Neuronal stem cell (in vitro differentiated cells): ENCODE measurements at regions not wholly inside any gene's neighbourhood (a gene's known extent, or its start where the extent isn't known, plus 50 kb on each side); places are given as distances from the start of the nearest gene placed in this dataset.

ENCODE experiments used
- DNase-seq: peaks from one replicate; pipeline ENCODE4 v3.0.0-alpha.2; 2013; ENCODE audit warnings: low spot score
- H2AFZ ChIP-seq: one replicate; pipeline ENCODE4 v1.6.1; 2013; ENCODE audit warnings: mild to moderate bottlenecking, low read length, inconsistent platforms
- H2AK5ac ChIP-seq: 2 replicates; pipeline ENCODE4 v1.6.1; 2013; ENCODE audit warnings: low read depth, mild to moderate bottlenecking, inconsistent platforms, low read length, moderate library complexity, mixed read lengths
- H2BK120ac ChIP-seq: 2 replicates; pipeline ENCODE4 v1.6.1; 2013; ENCODE audit warnings: low read depth, mild to moderate bottlenecking, inconsistent platforms, low read length, moderate library complexity, mixed read lengths
- H2BK12ac ChIP-seq: one replicate; pipeline ENCODE4 v1.6.1; 2013; ENCODE audit warnings: low read length, inconsistent platforms
- H2BK15ac ChIP-seq: 2 replicates; pipeline ENCODE4 v1.6.1; 2013; ENCODE audit warnings: mild to moderate bottlenecking, low read length, inconsistent platforms, mixed read lengths
- H2BK5ac ChIP-seq: one replicate; pipeline ENCODE4 v1.6.1; 2013; ENCODE audit warnings: inconsistent platforms, mild to moderate bottlenecking, low read length, moderate library complexity
- H3K14ac ChIP-seq: one replicate; pipeline ENCODE4 v1.6.1; 2013; ENCODE audit warnings: low read length, inconsistent platforms
- H3K18ac ChIP-seq: 2 replicates; pipeline ENCODE4 v1.6.1; 2013; ENCODE audit warnings: low read length, inconsistent platforms
- H3K23ac ChIP-seq: 2 replicates; pipeline ENCODE4 v1.6.1; 2013; ENCODE audit warnings: low read depth, mild to moderate bottlenecking, mixed read lengths, low read length, inconsistent platforms; ENCODE audit not compliant: poor library complexity
- H3K27ac ChIP-seq: replicated peaks from 3 replicates; pipeline ENCODE4 v1.5.1; 2013; ENCODE audit warnings: low read length, inconsistent platforms
- H3K27me3 ChIP-seq, 3 experiments: 2 replicates each; pipeline ENCODE4 v1.6.1; 2013; ENCODE audit warnings: low read length in 3 of 3, mild to moderate bottlenecking in 2 of 3, inconsistent platforms in 1 of 3, low read depth in 1 of 3, mixed read lengths in 1 of 3, moderate library complexity in 1 of 3; ENCODE audit not compliant: control insufficient read depth in 3 of 3, insufficient read depth in 3 of 3
- H3K36me3 ChIP-seq, 2 donors: replicated peaks in 1 of 2; 2 replicates each; pipeline ENCODE4 v1.6.1; 2013; ENCODE audit warnings: low read length in 2 of 2; ENCODE audit not compliant: control insufficient read depth in 2 of 2, insufficient read depth in 2 of 2
- H3K4ac ChIP-seq: 2 replicates; pipeline ENCODE4 v1.6.1; 2013; ENCODE audit warnings: inconsistent platforms, mild to moderate bottlenecking, low read length, moderate library complexity
- H3K4me1 ChIP-seq, 2 donors: 1 replicate in 1 of 2; 2 replicates in 1 of 2; pipeline ENCODE4 v1.6.1; 2013; ENCODE audit warnings: low read length in 2 of 2, low read depth in 1 of 2; ENCODE audit not compliant: control insufficient read depth in 2 of 2, insufficient read depth in 1 of 2
- H3K4me2 ChIP-seq: one replicate; pipeline ENCODE4 v1.6.1; 2013; ENCODE audit warnings: mild to moderate bottlenecking, low read length, inconsistent platforms; ENCODE audit not compliant: insufficient read depth, poor library complexity, severe bottlenecking
- H3K4me3 ChIP-seq, 2 donors: 2 replicates each; pipeline ENCODE4 v1.5.1; 2013; ENCODE audit warnings: low read length in 2 of 2, mild to moderate bottlenecking in 2 of 2, inconsistent platforms in 1 of 2, moderate library complexity in 1 of 2
- H3K79me1 ChIP-seq: one replicate; pipeline ENCODE4 v1.6.1; 2013; ENCODE audit warnings: low read depth, mild to moderate bottlenecking, inconsistent platforms, low read length, moderate library complexity
- H3K9ac ChIP-seq: one replicate; pipeline ENCODE4 v1.6.1; 2013; ENCODE audit warnings: mild to moderate bottlenecking, low read depth, low read length, inconsistent platforms; ENCODE audit not compliant: poor library complexity
- H3K9me3 ChIP-seq, 2 donors: replicated peaks in 1 of 2; 2 replicates each; pipeline versions ENCODE3 to v1.6.1; 2013; ENCODE audit warnings: low read length in 2 of 2, mild to moderate bottlenecking in 2 of 2, inconsistent platforms in 1 of 2, low read depth in 1 of 2, mixed read lengths in 1 of 2, moderate library complexity in 1 of 2; ENCODE audit not compliant: control insufficient read depth in 2 of 2, insufficient read depth in 1 of 2
- H4K8ac ChIP-seq: one replicate; pipeline ENCODE4 v1.6.1; 2013; ENCODE audit warnings: low read depth, mild to moderate bottlenecking, inconsistent platforms, low read length, moderate library complexity
- H4K91ac ChIP-seq: one replicate; pipeline ENCODE4 v1.6.1; 2013; ENCODE audit warnings: low read length, low read depth, mild to moderate bottlenecking, inconsistent platforms; ENCODE audit not compliant: poor library complexity
- WGBS, 2 donors: extraction: QIAGEN DNeasy Blood & Tissue Kit; methylation state at CpG; one replicate each; pipeline ENCODE4 v1.1.7; 2013; ENCODE audit warnings: missing lambda C conversion rate in 2 of 2, mixed read lengths in 1 of 2; ENCODE audit not compliant: insufficient read length in 2 of 2, insufficient replicate concordance in 1 of 2; ENCODE audit errors: extremely low coverage in 2 of 2; 5-methylcytosine and 5-hydroxymethylcytosine counted together

DNA sequence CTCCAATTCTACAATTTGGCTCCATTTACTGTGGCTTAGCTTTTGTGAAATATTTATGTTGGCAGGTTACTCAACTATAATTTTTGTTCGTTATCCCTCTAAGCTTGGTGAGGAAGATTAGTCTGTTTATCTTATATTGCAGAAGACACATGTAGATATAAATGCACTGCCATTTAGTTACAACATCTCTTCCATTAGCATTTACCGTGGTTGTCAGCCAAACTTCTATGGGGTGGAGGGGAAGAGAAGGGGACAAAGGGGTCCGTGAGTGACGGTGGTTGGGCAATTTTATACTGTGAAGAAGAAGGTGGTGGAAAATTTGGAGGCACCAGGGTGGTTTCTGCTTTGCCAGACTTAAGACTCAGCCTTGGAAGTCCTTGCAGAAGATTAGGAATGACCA lies 117.6 kb upstream of the CXCR4 start:
- H3K18ac ChIP-seq = no peak overlapping the region
- H3K27ac ChIP-seq = no peak overlapping the region
- H3K79me1 ChIP-seq = no peaks in the 10 kb centered on the region
- H3K4ac ChIP-seq = no peak overlapping the region
- H2BK15ac ChIP-seq = no peak overlapping the region
- DNase-seq = no peak
- peaks cover 0 to 11% of the 10 kb centered on the region in 2 donors for H3K4me1 ChIP-seq
- H3K23ac ChIP-seq = no peak overlapping the region
- H3K14ac ChIP-seq = no peak overlapping the region
- H4K8ac ChIP-seq = no peak overlapping the region
- no peak overlapping the region for H2BK12ac ChIP-seq
- H3K4me3 ChIP-seq = no peak overlapping the region
- H2AK5ac ChIP-seq = no peak overlapping the region
- no peaks in the 10 kb centered on the region for H3K9me3 ChIP-seq
- no peaks in the 10 kb centered on the region for H3K27me3 ChIP-seq
- no peak overlapping the region for H3K4me2 ChIP-seq
- WGBS, 2 donors = no CpG with 5 or more reads among the region's 4 CpGs
- H3K9ac ChIP-seq = no peak overlapping the region
- no peak overlapping the region for H4K91ac ChIP-seq
- H2AFZ ChIP-seq = no peak overlapping the region
- H3K36me3 ChIP-seq = no peaks in the 10 kb centered on the region
- H2BK120ac ChIP-seq = no peak overlapping the region
- H2BK5ac ChIP-seq = no peak overlapping the region

DNA sequence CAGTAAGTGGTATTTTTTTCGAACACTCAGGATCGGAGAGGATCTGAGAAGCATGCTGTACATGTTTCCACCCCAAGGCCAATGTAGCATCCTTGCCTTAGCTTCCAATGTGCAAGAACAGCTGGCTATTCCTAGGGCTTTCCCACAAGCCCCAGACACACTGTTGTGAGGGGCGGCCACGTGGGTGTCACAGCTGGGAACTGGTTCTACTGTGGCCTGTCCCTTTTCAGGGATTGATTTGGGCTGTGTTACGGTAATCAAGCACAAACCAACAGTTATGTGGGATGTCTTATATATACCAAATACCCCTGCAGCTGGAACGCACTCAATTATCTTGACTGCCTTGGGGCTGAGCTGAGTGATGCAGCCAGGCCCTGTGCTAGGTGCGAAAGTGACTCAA lies 116.3 kb upstream of the CXCR4 start:
- Histone ChIP-seq H2BK12ac (no peak overlapping the region), H3K27me3 (no peaks in the 10 kb centered on the region)

DNA sequence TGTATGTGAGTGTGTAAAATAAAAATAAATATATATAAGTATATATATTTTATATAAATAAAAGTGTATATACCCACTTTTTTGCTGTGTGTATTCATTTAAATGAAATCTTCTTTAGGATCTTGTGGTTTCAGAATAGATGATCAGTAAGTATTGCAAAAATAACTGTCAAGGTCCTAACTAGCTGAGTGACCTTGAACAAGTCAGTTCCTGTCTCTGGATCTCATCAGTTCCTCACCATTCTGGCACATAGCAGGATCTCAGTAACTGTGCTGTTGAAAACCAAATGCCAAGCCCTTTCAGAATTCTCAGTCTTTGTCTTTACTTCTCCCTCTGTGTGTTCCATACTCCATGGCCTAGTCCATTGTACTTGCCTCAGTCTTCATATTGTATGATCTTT lies 115.3 kb upstream of the CXCR4 start:
- Histone ChIP-seq H2BK120ac (no peak overlapping the region), H3K4me3 (no peak overlapping the region), H3K9ac (no peak overlapping the region), H3K9me3 (no peaks in the 10 kb centered on the region), H3K36me3 (no peaks in the 10 kb centered on the region), H3K14ac (no peak overlapping the region), H3K79me1 (no peaks in the 10 kb centered on the region), H3K4me2 (no peak overlapping the region), H2BK12ac (no peak overlapping the region), H4K91ac (no peak overlapping the region), H3K23ac (no peak overlapping the region), H3K18ac (no peak overlapping the region), H3K27ac (no peak overlapping the region), H4K8ac (no peak overlapping the region), H2AK5ac (no peak overlapping the region), H2BK15ac (no peak overlapping the region), H2BK5ac (no peak overlapping the region), H2AFZ (no peak overlapping the region), H3K27me3 (no peaks in the 10 kb centered on the region), H3K4me1 (peaks cover 0 to 11% of the 10 kb centered on the region in 2 donors), H3K4ac (no peak overlapping the region)
- no peak for DNase-seq

More for the DNA sequence above, 116.3 kb upstream of the CXCR4 start:
- Histone ChIP-seq H3K4me3 (no peak overlapping the region), H3K23ac (no peak overlapping the region), H3K4me1 (peaks cover 0 to 11% of the 10 kb centered on the region in 2 donors), H4K91ac (no peak overlapping the region), H2BK120ac (no peak overlapping the region), H3K14ac (no peak overlapping the region), H3K18ac (peak overlapping the region; percentile 30), H2BK15ac (no peak overlapping the region), H3K4me2 (no peak overlapping the region), H2BK5ac (no peak overlapping the region), H3K27ac (no peak overlapping the region), H3K9me3 (no peaks in the 10 kb centered on the region), H2AK5ac (no peak overlapping the region), H4K8ac (no peak overlapping the region), H3K4ac (no peak overlapping the region), H3K9ac (no peak overlapping the region), H2AFZ (no peak overlapping the region), H3K36me3 (no peaks in the 10 kb centered on the region), H3K79me1 (no peaks in the 10 kb centered on the region)
- no peak for DNase-seq
- no CpG with 5 or more reads among the region's 7 CpGs for WGBS, 2 donors

DNA sequence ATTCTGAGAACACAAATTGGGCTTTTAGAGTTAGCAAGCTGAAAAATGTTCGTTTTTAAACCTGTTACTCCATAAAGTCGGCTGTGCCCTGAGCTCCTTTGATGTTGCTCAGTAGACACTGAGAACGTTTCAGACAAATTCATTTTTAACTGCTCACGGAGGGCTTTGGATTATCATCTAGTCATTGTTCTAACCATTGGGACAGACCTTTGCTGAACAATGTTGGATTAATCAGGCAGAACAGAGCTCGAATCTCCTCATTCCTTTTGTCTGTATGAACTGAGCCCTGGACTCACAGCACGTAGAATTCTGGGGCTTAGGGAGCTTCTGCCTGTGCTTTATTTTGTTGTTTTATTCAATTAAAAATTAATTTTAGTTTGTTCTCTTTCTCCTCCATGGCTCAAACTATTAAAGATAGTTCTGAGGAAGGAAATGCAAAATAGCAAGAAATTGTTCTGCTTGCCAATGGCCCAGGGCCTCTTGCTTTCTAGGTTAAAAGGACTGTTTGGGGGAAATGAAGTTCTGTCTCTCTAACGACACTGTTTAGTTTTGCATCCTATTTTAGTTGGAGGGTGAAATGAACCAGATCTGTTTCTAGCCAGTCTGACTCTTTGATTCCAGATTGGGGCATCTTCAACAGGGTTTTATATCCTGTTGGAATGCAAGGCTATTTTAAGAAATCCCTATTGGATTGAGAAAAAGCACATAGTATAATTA lies 114.7 kb upstream of the CXCR4 start:
- H3K27ac ChIP-seq = no peak overlapping the region

More for the DNA sequence above, 114.7 kb upstream of the CXCR4 start:
- no peak overlapping the region for H2BK12ac ChIP-seq
- no peak overlapping the region for H2AFZ ChIP-seq
- H3K14ac ChIP-seq = no peak overlapping the region
- H3K4ac ChIP-seq = no peak overlapping the region
- no CpG with 5 or more reads among the region's 7 CpGs for WGBS, 2 donors
- no peaks in the 10 kb centered on the region for H3K27me3 ChIP-seq
- H3K18ac ChIP-seq = no peak overlapping the region
- no peak overlapping the region for H4K8ac ChIP-seq
- H3K4me1 ChIP-seq = peaks cover 0 to 11% of the 10 kb centered on the region in 2 donors
- H3K36me3 ChIP-seq = no peaks in the 10 kb centered on the region
- H2BK15ac ChIP-seq = no peak overlapping the region
- no peak for DNase-seq
- no peak overlapping the region for H2BK120ac ChIP-seq
- H2AK5ac ChIP-seq = no peak overlapping the region
- no peak overlapping the region for H4K91ac ChIP-seq
- no peak overlapping the region for H3K4me3 ChIP-seq
- H3K9ac ChIP-seq = no peak overlapping the region
- H3K4me2 ChIP-seq = no peak overlapping the region
- no peaks in the 10 kb centered on the region for H3K9me3 ChIP-seq
- H3K79me1 ChIP-seq = no peaks in the 10 kb centered on the region
- H2BK5ac ChIP-seq = no peak overlapping the region
- H3K23ac ChIP-seq = no peak overlapping the region
